T-cell (primary cell): ENCODE measurements at regions not wholly inside any gene's neighbourhood (a gene's known extent, or its start where the extent isn't known, plus 50 kb on each side); places are given as distances from the start of the nearest gene placed in this dataset.

Experiments
- ATAC-seq, 4 experiments: fragments of 200-7000 bp in 3 of 4; fragments of 150-1000 bp in 1 of 4; cut with Tn5 transposase; replicated peaks in 1 of 4; 1 replicate in 3 of 4; 2 replicates in 1 of 4; pipeline ENCODE4 v1.10.0; 2021; ENCODE audit warnings: moderate library complexity in 3 of 4, mild to moderate bottlenecking in 2 of 4, moderate number of reproducible peaks in 1 of 4
- CTCF ChIA-PET, 2 donors: fragments of 300-600 bp; sonication (Branson Sonifier 250); formaldehyde crosslinking; loops; one replicate each; lab custom pipeline; 2022; ENCODE audit warnings: antibody characterized with exemption in 2 of 2; lab: Charles Lee
- POLR2A ChIA-PET, 2 donors: fragments of 300-600 bp; sonication (Branson Sonifier 250); formaldehyde crosslinking; loops; one replicate each; lab custom pipeline; 2022; ENCODE audit warnings: antibody characterized with exemption in 2 of 2; lab: Charles Lee
- DNase-seq, 35 experiments: peaks; one replicate each; pipeline versions ENCODE4 v3.0.0 to v3.0.0-alpha.2; 2013 to 2023
- H3K27ac ChIP-seq: one replicate; pipeline ENCODE4 v1.5.1; 2013; ENCODE audit warnings: low read length
- H3K27me3 ChIP-seq, 2 experiments: replicated peaks in 1 of 2; 1 replicate in 1 of 2; 2 replicates in 1 of 2; pipeline versions ENCODE4 v1.6.1 to v1.7.0; 2013; ENCODE audit warnings: low read length in 1 of 2, mixed read lengths in 1 of 2; ENCODE audit not compliant: control insufficient read depth in 2 of 2, insufficient read depth in 2 of 2; ENCODE audit errors: extremely low read depth in 1 of 2
- H3K36me3 ChIP-seq, 2 donors: 1 replicate in 1 of 2; 2 replicates in 1 of 2; pipeline versions ENCODE4 v1.6.1 to v1.7.0; 2013; ENCODE audit warnings: low read length in 1 of 2; ENCODE audit not compliant: control insufficient read depth in 2 of 2, insufficient read depth in 1 of 2; ENCODE audit errors: extremely low read depth in 1 of 2
- H3K4me1 ChIP-seq, 2 experiments: 1 replicate in 1 of 2; 2 replicates in 1 of 2; pipeline versions ENCODE4 v1.6.1 to v1.7.0; 2013; ENCODE audit warnings: low read length in 2 of 2, mixed read lengths in 1 of 2; ENCODE audit not compliant: insufficient read depth in 2 of 2, control insufficient read depth in 1 of 2; ENCODE audit errors: extremely low read depth in 1 of 2
- H3K4me3 ChIP-seq, 2 donors: 1 replicate in 1 of 2; 2 replicates in 1 of 2; pipeline versions ENCODE4 v1.5.1 to v1.7.0; 2013; ENCODE audit warnings: mild to moderate bottlenecking in 2 of 2, low read length in 1 of 2, moderate library complexity in 1 of 2; ENCODE audit not compliant: control insufficient read depth in 1 of 2; ENCODE audit errors: extremely low read depth in 1 of 2
- H3K9me3 ChIP-seq: 2 replicates; pipeline ENCODE4 v1.7.0; 2013
- H3K27ac Mint-ChIP-seq, 2 donors: one replicate each; pipeline ENCODE4 v1.8.0; 2020 to 2021; ENCODE audit warnings: mild to moderate bottlenecking in 2 of 2, mixed read lengths in 2 of 2
- H3K27me3 Mint-ChIP-seq, 2 donors: one replicate each; pipeline ENCODE4 v1.8.0; 2021 to 2022; ENCODE audit warnings: mixed read lengths in 2 of 2
- H3K36me3 Mint-ChIP-seq: one replicate; pipeline ENCODE4 v1.8.0; 2021; ENCODE audit warnings: mixed read lengths
- H3K4me1 Mint-ChIP-seq, 3 donors: one replicate each; pipeline ENCODE4 v1.8.0; 2020 to 2022; ENCODE audit warnings: mixed read lengths in 3 of 3, mild to moderate bottlenecking in 1 of 3
- H3K4me3 Mint-ChIP-seq, 3 donors: one replicate each; pipeline ENCODE4 v1.8.0; 2020 to 2022; ENCODE audit warnings: mild to moderate bottlenecking in 3 of 3, mixed read lengths in 3 of 3, moderate library complexity in 3 of 3
- H3K9me3 Mint-ChIP-seq, 3 donors: one replicate each; pipeline ENCODE4 v1.8.0; 2020 to 2022; ENCODE audit warnings: mixed read lengths in 3 of 3
- WGBS: methylation state at CpG from one replicate; pipeline ENCODE4 v1.1.5; 2013; ENCODE audit warnings: missing lambda C conversion rate; ENCODE audit not compliant: insufficient coverage; 5-methylcytosine and 5-hydroxymethylcytosine counted together

DNA sequence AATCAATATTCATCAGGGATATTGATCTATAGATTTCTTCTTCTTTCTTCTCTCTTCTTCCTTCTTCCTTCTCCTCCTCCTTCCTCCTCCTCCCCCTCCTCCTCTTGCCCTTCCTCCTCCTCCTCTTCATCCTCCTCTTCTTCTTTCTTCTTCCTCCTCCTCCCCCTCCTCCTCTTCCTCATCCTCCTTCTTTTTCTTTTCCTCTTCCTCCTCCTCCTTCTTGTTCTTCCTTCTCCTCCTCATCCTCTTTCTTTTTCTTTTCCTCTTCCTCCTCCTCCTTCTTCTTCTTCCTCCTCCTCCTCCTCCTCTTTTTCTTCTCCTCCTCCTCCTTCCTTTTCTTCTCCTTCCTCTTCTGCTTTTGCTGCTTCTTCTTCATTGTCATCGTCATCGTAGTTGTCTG is 52.4 kb upstream of the SERINC1 start:
- Mint-ChIP-seq H3K36me3 (no peaks in the 10 kb centered on the region), H3K27ac (no peak overlapping the region), H3K9me3 (peaks cover 0 to 4% (median 2%) of the 10 kb centered on the region in 3 donors), H3K27me3 (peaks cover 20 to 21% of the 10 kb centered on the region in 2 donors), H3K4me1 (no peaks in the 10 kb centered on the region), H3K4me3 (no peak overlapping the region)
- no peaks in the 10 kb centered on the region for H3K4me1 ChIP-seq
- H3K9me3 ChIP-seq = no peaks in the 10 kb centered on the region
- ATAC-seq (no peak), DNase-seq (no peak)
- no CpG with 5 or more reads among the region's 2 CpGs for WGBS
- ChIA-PET POLR2A (no interaction called here), CTCF (interaction anchor here in 1 of 2 donors (1.3 kb wide), 1 partner anchor 8 kb away, joined by 3 read pairs; no protein-coding TSS in a partner anchor)
- no peak overlapping the region for H3K27ac ChIP-seq
- no peaks in the 10 kb centered on the region for H3K27me3 ChIP-seq
- no peaks in the 10 kb centered on the region for H3K36me3 ChIP-seq
- no peak overlapping the region for H3K4me3 ChIP-seq

DNA sequence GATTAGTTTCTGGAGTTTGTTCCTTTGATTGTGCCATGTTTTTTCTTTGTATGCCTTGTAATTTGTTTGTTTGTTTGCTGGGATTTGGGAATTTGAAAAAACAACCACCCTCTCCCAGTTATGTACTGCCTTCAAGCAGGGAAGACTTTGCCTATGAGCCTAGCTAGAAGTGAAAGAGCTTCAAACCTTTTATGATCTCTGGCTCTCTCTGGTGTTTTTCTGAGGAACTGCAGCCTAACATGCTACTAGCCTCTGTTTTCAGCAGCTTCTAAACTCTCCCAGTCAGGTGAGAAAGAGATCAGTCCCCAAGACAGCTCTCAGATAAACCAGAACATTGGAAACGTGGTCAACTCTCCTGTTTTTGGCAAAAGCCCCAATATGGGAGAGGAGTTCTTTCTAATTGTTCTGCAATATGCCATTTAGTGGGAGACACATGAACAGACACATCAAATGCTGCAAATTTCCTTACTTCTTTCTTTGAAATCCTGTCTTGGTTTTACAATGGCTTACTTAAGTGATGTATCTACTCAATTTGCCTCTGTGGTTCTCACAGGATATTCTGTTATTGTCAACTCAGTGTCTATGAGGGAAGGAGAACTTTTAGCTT is 58.9 kb upstream of the SERINC1 start:
- WGBS = no CpG with 5 or more reads among the region's 1 CpG
- Mint-ChIP-seq H3K9me3 (peaks cover 0 to 4% (median 0%) of the 10 kb centered on the region in 3 donors), H3K27ac (no peak overlapping the region), H3K36me3 (no peaks in the 10 kb centered on the region), H3K4me3 (no peak overlapping the region), H3K27me3 (peaks cover 22 to 25% of the 10 kb centered on the region in 2 donors), H3K4me1 (peaks cover 0 to 6% (median 2%) of the 10 kb centered on the region in 3 donors)
- no peak overlapping the region for H3K27ac ChIP-seq
- ChIA-PET CTCF (interaction anchor here (0.6 to 5.3 kb wide), 42 partner anchors 12 to 1638 kb away, joined by 3 to 127 read pairs (median 5); partner anchors contain the start of genes SERINC1 (in 2 of the 2) and HSF2 (in 1 of the 2)), POLR2A (interaction anchor here (0.6 to 1.1 kb wide), 3 partner anchors 10 to 151 kb away, joined by 3 to 7 read pairs (median 3); no protein-coding TSS in a partner anchor)
- DNase-seq (peak in 31 of 35 experiments; percentile 2 to 78 (median 35)), ATAC-seq (peak; percentile 65 to 85 (median 73))
- no peaks in the 10 kb centered on the region for H3K9me3 ChIP-seq
- H3K27me3 ChIP-seq = peaks cover 0 to 4% of the 10 kb centered on the region in 2 experiments
- no peaks in the 10 kb centered on the region for H3K36me3 ChIP-seq
- H3K4me1 ChIP-seq = no peaks in the 10 kb centered on the region
- no peak overlapping the region for H3K4me3 ChIP-seq

- Histone ChIP-seq H3K27ac (no peak overlapping the region), H3K4me1 (no peaks in the 10 kb centered on the region), H3K36me3 (no peaks in the 10 kb centered on the region), H3K9me3 (no peaks in the 10 kb centered on the region), H3K4me3 (no peak overlapping the region), H3K27me3 (peaks cover 0 to 3% of the 10 kb centered on the region in 2 experiments)
- no peak for DNase-seq
- Mint-ChIP-seq H3K27me3 (peaks cover 3 to 4% of the 10 kb centered on the region in 2 donors), H3K4me3 (no peak overlapping the region), H3K9me3 (no peaks in the 10 kb centered on the region), H3K27ac (no peak overlapping the region), H3K36me3 (no peaks in the 10 kb centered on the region), H3K4me1 (no peaks in the 10 kb centered on the region)
- no peak for ATAC-seq
- no CpG with 5 or more reads among the region's 3 CpGs for WGBS
- ChIA-PET POLR2A (no interaction called here), CTCF (no interaction called here)
Observed at GRCh38 chr6:122548281-122548680, 61.9 kb upstream of the PKIB start.

DNA sequence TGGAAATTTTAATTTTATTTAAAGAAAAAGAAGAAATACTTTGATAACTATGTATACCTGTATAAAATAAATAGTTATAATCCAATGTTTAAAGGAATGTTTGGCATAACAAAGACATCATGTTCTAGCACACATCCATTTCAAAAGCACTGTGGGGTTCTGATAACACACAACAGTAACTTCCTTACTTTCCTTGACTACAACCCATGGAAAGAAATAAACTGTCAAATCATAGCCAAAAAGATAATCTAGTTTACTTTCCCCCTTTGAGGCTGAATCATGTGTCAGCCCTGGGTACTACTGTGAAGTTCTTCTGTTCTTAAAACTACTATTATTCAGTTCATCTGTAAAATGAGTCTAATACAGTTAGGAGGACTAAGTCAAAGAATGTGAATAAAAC is 61.4 kb upstream of the PKIB start:
- H3K27ac ChIP-seq = no peak overlapping the region
- Mint-ChIP-seq H3K27me3 (peaks cover 3 to 4% of the 10 kb centered on the region in 2 donors), H3K4me3 (no peak overlapping the region), H3K4me1 (no peaks in the 10 kb centered on the region), H3K9me3 (no peaks in the 10 kb centered on the region), H3K27ac (no peak overlapping the region), H3K36me3 (no peaks in the 10 kb centered on the region)
- ATAC-seq = no peak
- ChIA-PET POLR2A (no interaction called here), CTCF (no interaction called here)
- H3K27me3 ChIP-seq = no peaks in the 10 kb centered on the region
- H3K36me3 ChIP-seq = no peaks in the 10 kb centered on the region
- no peak overlapping the region for H3K4me3 ChIP-seq
- no peaks in the 10 kb centered on the region for H3K9me3 ChIP-seq
- no peaks in the 10 kb centered on the region for H3K4me1 ChIP-seq
- no peak for DNase-seq

- H3K4me3 ChIP-seq = no peak overlapping the region
- no CpG with 5 or more reads among the region's 3 CpGs for WGBS
- H3K4me1 ChIP-seq = no peaks in the 10 kb centered on the region
- CTCF ChIA-PET = no interaction called here
- H3K36me3 ChIP-seq = no peaks in the 10 kb centered on the region
- no peak overlapping the region for H3K27ac ChIP-seq
- no peaks in the 10 kb centered on the region for H3K27me3 ChIP-seq
- Mint-ChIP-seq H3K4me3 (no peak overlapping the region), H3K9me3 (peaks cover 0 to under 1% (median 0%) of the 10 kb centered on the region in 3 donors), H3K4me1 (no peaks in the 10 kb centered on the region), H3K27ac (no peak overlapping the region), H3K36me3 (no peaks in the 10 kb centered on the region), H3K27me3 (peaks cover 3 to 4% of the 10 kb centered on the region in 2 donors)
- no peak for ATAC-seq
- DNase-seq = no peak
- POLR2A ChIA-PET = no interaction called here
- H3K9me3 ChIP-seq = no peaks in the 10 kb centered on the region
Observed at GRCh38 chr6:122553697-122554096, 56.5 kb upstream of the PKIB start.

GRCh38 chr6:122555561-122555960 is 54.6 kb upstream of the PKIB start:
- Histone ChIP-seq H3K27ac (no peak overlapping the region), H3K36me3 (no peaks in the 10 kb centered on the region), H3K9me3 (no peaks in the 10 kb centered on the region), H3K4me3 (no peak overlapping the region), H3K27me3 (no peaks in the 10 kb centered on the region), H3K4me1 (no peaks in the 10 kb centered on the region)
- DNase-seq = no peak
- H3K36me3 Mint-ChIP-seq = no peaks in the 10 kb centered on the region
- CTCF ChIA-PET = no interaction called here
- H3K4me1 Mint-ChIP-seq = no peaks in the 10 kb centered on the region
- H3K9me3 Mint-ChIP-seq = peaks cover 0 to 5% (median 5%) of the 10 kb centered on the region in 3 donors
- POLR2A ChIA-PET = no interaction called here
- ATAC-seq = no peak
- peaks cover 3 to 4% of the 10 kb centered on the region in 2 donors for H3K27me3 Mint-ChIP-seq
- no peak overlapping the region for H3K4me3 Mint-ChIP-seq
- no peak overlapping the region for H3K27ac Mint-ChIP-seq
